ENCODE measurements at regions not wholly inside any gene's neighbourhood (a gene's known extent, or its start where the extent isn't known, plus 50 kb on each side); places are given as distances from the start of the nearest gene placed in this dataset.
A peak's percentile ranks its signal among the peaks of the same experiment; 100 is the strongest.

DNA sequence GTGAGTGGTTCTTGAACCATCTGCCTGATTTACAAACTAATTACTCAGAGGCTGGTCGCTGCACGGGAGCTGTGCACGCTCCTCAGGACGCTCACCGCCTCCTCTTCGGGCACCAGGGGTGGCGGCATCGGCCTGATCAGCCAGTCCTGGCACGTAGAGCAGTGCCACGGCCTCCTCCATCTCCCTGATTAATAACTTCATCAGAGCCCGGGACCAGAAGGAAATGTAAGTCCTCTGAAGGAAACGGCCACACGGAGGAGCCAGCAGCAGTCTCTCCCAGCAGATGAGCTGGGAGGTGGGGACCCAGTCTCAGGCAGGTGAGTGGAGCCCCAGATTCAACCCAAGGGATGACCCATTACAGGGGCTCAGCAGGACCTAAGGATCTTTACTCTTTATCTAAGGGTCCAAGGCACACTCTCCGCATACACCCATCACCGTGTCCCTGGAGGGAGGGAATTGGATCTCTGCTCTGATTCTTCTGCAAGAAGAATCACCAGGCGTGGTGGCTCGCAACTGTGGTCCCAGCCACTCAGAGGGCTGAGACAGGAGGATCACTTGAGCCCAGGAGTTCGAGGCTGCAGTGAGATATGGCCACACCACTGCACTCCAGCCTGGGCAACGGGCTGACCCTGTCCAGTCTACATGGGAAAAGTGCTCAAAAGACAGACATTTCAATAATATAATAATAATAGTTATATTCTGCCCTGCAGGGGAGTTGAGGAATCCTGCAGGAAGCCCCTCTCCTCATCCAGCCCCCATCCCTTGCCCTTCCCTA is 366.5 kb downstream of the SEC14L1 start:
- no peak for DNase-seq

DNA sequence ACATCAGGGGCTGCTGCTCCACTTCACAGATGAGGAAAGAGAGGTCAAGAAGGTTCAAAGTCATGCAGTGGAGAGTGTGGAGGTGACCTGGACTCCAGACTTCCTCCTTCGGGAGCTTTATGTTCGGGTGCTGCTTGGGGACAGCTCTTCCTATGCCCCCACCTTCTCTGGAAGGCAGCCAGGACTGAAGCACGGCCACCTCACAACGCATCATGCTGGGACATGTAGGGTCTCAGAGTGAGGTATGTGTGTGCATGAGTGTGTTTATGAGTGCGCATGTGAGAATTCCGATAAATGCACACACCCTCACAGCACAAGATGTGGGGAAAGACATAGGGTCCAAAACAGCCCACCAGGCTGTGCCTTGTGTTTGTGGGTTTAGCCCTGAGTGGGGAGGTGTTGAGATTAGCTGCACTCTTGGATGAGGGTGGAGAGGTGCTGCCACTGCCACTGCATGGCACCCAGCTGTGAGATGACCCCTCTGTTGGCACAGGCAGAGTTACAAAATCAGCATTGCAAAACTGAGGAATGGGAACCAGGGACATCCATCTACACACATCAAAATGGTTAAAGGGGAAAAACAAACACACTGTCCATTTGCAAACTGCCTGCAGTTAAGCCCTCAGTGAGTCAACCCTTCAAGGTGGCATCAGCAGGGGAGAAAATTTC is 367.4 kb downstream of the SEC14L1 start:
- DNase-seq = no peak

- DNase-seq = no peak
Measured at GRCh38 chr17:77509089-77509488, 368.3 kb downstream of the SEC14L1 start.

DNA sequence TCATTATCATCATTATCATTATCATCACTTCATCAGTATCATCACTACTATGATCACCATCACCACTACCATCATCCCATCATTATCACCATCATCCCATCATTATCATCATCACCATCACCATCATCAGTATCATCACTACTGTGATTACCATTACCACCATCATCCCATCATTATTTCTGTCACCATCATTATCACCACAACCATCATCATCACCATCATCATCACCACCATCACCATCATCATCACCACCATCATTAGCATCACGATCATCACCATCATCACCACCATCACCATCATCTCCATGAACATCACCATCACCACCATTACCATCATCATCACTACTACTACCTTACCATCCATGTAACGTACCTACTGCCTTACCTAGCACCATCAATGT is 368.8 kb downstream of the SEC14L1 start:
- no peak for DNase-seq

- no peak for DNase-seq
Measured at GRCh38 chr17:77510133-77510796, 369.5 kb downstream of the SEC14L1 start.

- no peak for DNase-seq
Measured at GRCh38 chr17:77511514-77512061, 370.8 kb downstream of the SEC14L1 start.

- no peak for DNase-seq
Measured at GRCh38 chr17:77512062-77512946, 371.5 kb downstream of the SEC14L1 start.

DNA sequence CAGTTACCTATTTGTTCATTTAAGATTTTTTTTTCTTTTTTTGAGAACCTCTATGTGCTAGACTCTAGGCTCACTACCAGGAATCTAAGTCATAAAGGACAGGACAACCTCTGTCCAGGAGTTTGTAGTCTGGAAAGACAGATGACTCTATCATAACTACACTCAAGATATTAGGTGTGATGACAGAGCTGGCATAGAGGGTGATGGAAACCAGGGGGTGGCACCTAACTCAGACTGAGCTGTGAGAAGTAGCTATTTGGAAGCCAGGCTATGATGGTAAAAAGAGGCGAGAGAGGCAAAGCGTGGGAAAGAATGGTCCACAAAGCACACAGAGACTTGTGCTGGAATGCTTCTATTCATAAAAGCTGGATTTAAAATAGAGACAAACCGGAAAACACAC is 372.3 kb downstream of the SEC14L1 start:
- DNase-seq = no peak

GRCh38 chr17:77515227-77515626 is 374.5 kb downstream of the SEC14L1 start:
- no peak for DNase-seq

GRCh38 chr17:77516902-77517301 is 376.1 kb downstream of the SEC14L1 start:
- DNase-seq = no peak

- no peak for DNase-seq
Measured at GRCh38 chr17:77521076-77521475, 380.3 kb downstream of the SEC14L1 start.

- DNase-seq = no peak
Measured at GRCh38 chr17:77523540-77523939, 382.8 kb downstream of the SEC14L1 start.

GRCh38 chr17:77526259-77526711 is 385.5 kb downstream of the SEC14L1 start:
- DNase-seq = no peak

- DNase-seq = peak; percentile 21 to 32
Measured at GRCh38 chr17:77526728-77527350, 386.1 kb downstream of the SEC14L1 start.

DNA sequence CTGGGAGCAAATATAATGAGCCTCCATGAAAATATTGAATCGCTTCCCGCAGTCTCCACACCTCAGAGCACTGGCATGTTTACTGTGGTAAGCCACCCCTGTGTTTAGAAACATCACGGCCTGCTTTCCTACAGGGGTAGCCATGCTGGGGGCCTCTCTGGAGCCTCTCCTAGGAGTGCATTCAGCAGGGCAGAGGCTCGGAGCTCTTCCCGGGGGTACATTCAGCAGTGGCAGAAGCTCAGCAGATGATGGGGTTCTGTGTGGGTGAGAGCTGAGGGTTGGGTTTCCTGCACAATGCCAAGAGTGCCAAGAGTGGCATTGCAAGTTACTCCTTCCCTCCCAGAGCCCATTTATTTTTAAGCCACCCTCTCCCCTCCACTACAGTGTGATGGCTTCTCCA is 386.6 kb downstream of the SEC14L1 start:
- no peak for DNase-seq

DNA sequence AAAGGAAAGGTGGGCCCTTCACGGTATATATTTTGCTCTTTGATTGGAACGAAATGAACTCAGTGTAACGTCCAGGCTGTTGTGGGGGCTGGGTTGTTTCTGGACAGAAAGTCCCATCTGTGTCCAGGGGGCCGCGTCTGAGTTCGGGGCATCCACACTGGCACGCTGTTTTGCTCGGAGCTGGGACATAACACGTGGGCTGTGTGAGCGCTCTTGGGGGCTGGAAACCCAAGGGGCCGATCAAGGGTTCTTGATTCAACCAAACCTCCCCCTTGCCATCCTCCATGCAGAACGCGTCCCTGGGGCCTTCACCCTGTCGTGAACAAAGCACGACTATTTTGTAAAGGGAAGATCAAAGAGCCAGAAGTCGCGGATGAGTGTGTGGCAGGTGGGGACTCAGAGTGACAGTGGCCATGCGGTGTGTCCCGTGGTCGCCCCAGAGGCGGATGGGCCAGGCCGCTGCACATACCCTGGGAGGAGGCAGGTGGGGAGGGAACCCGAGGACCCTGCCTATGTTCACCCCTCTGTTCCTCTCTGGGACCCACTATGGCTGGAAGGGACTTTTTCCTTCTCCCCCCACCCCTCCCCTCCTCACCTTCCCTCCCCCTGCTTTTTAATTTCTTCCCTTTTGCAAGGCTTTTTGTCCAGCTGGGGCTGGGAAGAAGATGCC is 387.2 kb downstream of the SEC14L1 start:
- peak in 1 of 2 experiments; percentile 13 for DNase-seq

GRCh38 chr17:77528516-77529327 is 388.0 kb downstream of the SEC14L1 start:
- DNase-seq = peak; percentile 69 to 77

- DNase-seq = no peak
Measured at GRCh38 chr17:77529328-77529650, 388.5 kb downstream of the SEC14L1 start.

DNA sequence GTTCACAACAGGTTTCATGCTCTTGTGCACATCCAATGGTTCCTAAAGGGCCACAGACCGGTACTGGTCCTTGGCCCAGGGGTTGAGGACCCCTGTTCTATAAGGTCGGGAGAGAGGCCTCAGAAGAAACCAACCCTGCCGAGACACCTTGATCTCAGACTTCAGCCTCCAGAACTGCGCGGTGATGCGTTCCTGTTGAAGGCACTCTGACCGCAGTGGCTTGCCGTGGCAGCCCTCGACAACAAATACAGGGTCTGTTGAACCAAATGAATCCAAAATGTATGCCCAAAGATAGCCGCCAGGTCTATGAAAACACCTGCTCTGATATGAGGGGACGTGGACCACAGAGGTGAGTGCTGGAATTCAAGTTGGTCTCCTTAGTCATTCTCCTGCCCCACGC is 389.8 kb downstream of the SEC14L1 start:
- DNase-seq = no peak

DNA sequence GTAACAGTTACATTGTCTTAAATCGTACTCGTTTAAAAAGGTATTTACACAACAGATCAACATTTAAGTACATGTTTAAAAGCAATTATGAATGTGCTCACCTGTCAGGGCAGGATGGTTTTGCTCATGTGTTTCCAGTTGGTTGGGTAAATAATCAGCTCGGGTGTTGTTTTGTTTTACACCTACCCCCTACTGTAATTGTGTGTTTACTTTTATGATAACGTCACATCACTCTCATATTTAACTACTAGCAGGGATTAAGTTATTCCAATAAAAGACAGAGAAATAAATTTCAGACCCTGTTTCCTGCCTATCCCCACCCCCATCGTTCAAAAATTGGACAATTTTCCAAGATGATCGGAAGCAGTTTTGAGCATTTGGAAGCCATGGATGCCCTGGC is 390.2 kb downstream of the SEC14L1 start:
- no peak for DNase-seq

- DNase-seq = no peak
Measured at GRCh38 chr17:77531641-77532040, 390.9 kb downstream of the SEC14L1 start.
